COLO829 (cell line): ENCODE measurements at regions not wholly inside any gene's neighbourhood (a gene's known extent, or its start where the extent isn't known, plus 50 kb on each side); places are given as distances from the start of the nearest gene placed in this dataset.

Source experiments
- DNase-seq: peaks from one replicate; pipeline ENCODE4 v3.0.0; 2012; ENCODE audit warnings: low spot score

- DNase-seq: no peak
Measured at GRCh38 chr20:7710440-7710839, 229.8 kb downstream of the HAO1 start.

GRCh38 chr20:7712661-7713060 lies 227.6 kb downstream of the HAO1 start:
- DNase-seq: no peak

- no peak for DNase-seq
Measured at GRCh38 chr20:7714549-7714948, 225.7 kb downstream of the HAO1 start.

- DNase-seq: no peak
Measured at GRCh38 chr20:7716286-7716972, 223.8 kb downstream of the HAO1 start.

GRCh38 chr20:7722564-7722963 lies 217.7 kb downstream of the HAO1 start:
- DNase-seq: no peak

GRCh38 chr20:7723284-7723683 lies 217.0 kb downstream of the HAO1 start:
- no peak for DNase-seq

- no peak for DNase-seq
Measured at GRCh38 chr20:7728338-7728737, 211.9 kb downstream of the HAO1 start.

GRCh38 chr20:7734216-7734615 lies 206.0 kb downstream of the HAO1 start:
- DNase-seq: no peak

- no peak for DNase-seq
Measured at GRCh38 chr20:7736336-7736735, 203.9 kb downstream of the HAO1 start.

- DNase-seq: no peak
Measured at GRCh38 chr20:7741866-7742265, 198.4 kb downstream of the HAO1 start.

- no peak for DNase-seq
Measured at GRCh38 chr20:7742479-7742878, 197.8 kb downstream of the HAO1 start.

- no peak for DNase-seq
Measured at GRCh38 chr20:7744411-7744810, 195.8 kb downstream of the HAO1 start.

- no peak for DNase-seq
Measured at GRCh38 chr20:7748624-7749023, 191.6 kb downstream of the HAO1 start.

GRCh38 chr20:7754102-7754501 lies 186.2 kb downstream of the HAO1 start:
- no peak for DNase-seq

- DNase-seq: no peak
Measured at GRCh38 chr20:7758406-7758805, 181.9 kb downstream of the HAO1 start.

GRCh38 chr20:7760247-7761031 lies 179.8 kb downstream of the HAO1 start:
- DNase-seq: no peak

GRCh38 chr20:7765221-7765620 lies 175.0 kb downstream of the HAO1 start:
- DNase-seq: no peak

GRCh38 chr20:7770046-7770445 lies 170.2 kb downstream of the HAO1 start:
- no peak for DNase-seq

- no peak for DNase-seq
Measured at GRCh38 chr20:7770578-7770977, 169.7 kb downstream of the HAO1 start.

- DNase-seq: no peak
Measured at GRCh38 chr20:7772371-7772770, 167.9 kb downstream of the HAO1 start.

- peak; percentile 35 for DNase-seq
Measured at GRCh38 chr20:7773511-7773910, 166.7 kb downstream of the HAO1 start.

- no peak for DNase-seq
Measured at GRCh38 chr20:7775072-7775471, 165.2 kb downstream of the HAO1 start.

- DNase-seq: no peak
Measured at GRCh38 chr20:7776148-7776547, 164.1 kb downstream of the HAO1 start.

GRCh38 chr20:7790189-7790588 lies 150.1 kb downstream of the HAO1 start:
- DNase-seq: no peak
